ENCODE measurements at regions not wholly inside any gene's neighbourhood (a gene's known extent, or its start where the extent isn't known, plus 50 kb on each side); places are given as distances from the start of the nearest gene placed in this dataset.

DNA sequence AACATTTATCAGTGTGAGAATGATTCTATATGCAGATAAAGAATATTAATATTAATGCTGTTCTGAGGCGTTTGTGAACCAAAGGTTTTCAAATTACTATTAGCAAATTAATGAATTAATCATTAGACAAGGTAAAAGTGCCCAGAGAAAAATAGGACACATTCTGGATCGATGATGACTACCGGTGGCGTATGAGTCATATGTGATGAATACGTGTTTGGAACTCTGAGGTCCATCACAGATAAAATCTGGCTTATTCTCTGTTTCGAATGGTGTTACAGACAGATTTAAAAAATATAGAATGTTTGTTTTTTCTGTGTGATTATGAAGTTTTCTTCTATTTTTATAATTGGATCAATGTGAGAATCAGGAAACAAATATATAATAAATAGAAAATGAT lies 79.2 kb upstream of the RTL1 start:
- TF ChIP-seq POLR2A (IDR thresholded peaks at IDR 0.05) (no peak), POLR2AphosphoS5 (IDR thresholded peaks at IDR 0.05) (no peak)
- TF ChIP-seq, protein P1, sequence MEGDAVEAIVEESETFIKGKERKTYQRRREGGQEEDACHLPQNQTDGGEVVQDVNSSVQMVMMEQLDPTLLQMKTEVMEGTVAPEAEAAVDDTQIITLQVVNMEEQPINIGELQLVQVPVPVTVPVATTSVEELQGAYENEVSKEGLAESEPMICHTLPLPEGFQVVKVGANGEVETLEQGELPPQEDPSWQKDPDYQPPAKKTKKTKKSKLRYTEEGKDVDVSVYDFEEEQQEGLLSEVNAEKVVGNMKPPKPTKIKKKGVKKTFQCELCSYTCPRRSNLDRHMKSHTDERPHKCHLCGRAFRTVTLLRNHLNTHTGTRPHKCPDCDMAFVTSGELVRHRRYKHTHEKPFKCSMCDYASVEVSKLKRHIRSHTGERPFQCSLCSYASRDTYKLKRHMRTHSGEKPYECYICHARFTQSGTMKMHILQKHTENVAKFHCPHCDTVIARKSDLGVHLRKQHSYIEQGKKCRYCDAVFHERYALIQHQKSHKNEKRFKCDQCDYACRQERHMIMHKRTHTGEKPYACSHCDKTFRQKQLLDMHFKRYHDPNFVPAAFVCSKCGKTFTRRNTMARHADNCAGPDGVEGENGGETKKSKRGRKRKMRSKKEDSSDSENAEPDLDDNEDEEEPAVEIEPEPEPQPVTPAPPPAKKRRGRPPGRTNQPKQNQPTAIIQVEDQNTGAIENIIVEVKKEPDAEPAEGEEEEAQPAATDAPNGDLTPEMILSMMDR (IDR thresholded peaks at IDR 0.05) = no peak
